ENCODE measurements at regions not wholly inside any gene's neighbourhood (a gene's known extent, or its start where the extent isn't known, plus 50 kb on each side); places are given as distances from the start of the nearest gene placed in this dataset.

- BruUV-seq (replicated peaks): no TSS peak
- H3K27me3 Mint-ChIP-seq (ENCODE audit: unreplicated experiment): peaks cover 46% of the 10 kb centered on the region
These were observed 188.8 kb downstream of the DLL1 start for GRCh38 chr6:170102038-170102437.

GRCh38 chr6:170101281-170102035 lies 189.4 kb downstream of the DLL1 start:
- TF ChIP-seq CTCF (IDR thresholded peaks at IDR 0.05; ENCODE audit: unreplicated experiment): no peak
- DNase-seq: no peak
- Mint-ChIP-seq H3K9me3 (ENCODE audit: low read depth, unreplicated experiment) (peaks cover 2% of the 10 kb centered on the region), H3K27ac (ENCODE audit: unreplicated experiment) (no peak overlapping the region), H3K4me1 (ENCODE audit: low read depth, unreplicated experiment) (no peaks in the 10 kb centered on the region), H3K4me3 (ENCODE audit: low read depth, unreplicated experiment) (no peak overlapping the region), H3K27me3 (ENCODE audit: unreplicated experiment) (peaks cover 45% of the 10 kb centered on the region), H3K36me3 (ENCODE audit: insufficient read depth, unreplicated experiment) (no peaks in the 10 kb centered on the region)
- intact Hi-C loops (cut with micrococcal nuclease; ENCODE audit: unreplicated experiment): no loop called here
- no TSS peak for BruUV-seq (replicated peaks)
- CTCF ChIA-PET: no interaction called here

More at GRCh38 chr6:170102038-170102437, 188.8 kb downstream of the DLL1 start:
- Mint-ChIP-seq H3K4me3 (ENCODE audit: low read depth, unreplicated experiment) (no peak overlapping the region), H3K4me1 (ENCODE audit: low read depth, unreplicated experiment) (no peaks in the 10 kb centered on the region), H3K9me3 (ENCODE audit: low read depth, unreplicated experiment) (peaks cover 2% of the 10 kb centered on the region), H3K36me3 (ENCODE audit: insufficient read depth, unreplicated experiment) (no peaks in the 10 kb centered on the region), H3K27ac (ENCODE audit: unreplicated experiment) (no peak overlapping the region)
- intact Hi-C loops (cut with micrococcal nuclease; ENCODE audit: unreplicated experiment): no loop called here
- no peak for TF ChIP-seq CTCF (IDR thresholded peaks at IDR 0.05; ENCODE audit: unreplicated experiment)
- CTCF ChIA-PET: no interaction called here
- no peak for DNase-seq

GRCh38 chr6:170100046-170100445 lies 190.8 kb downstream of the DLL1 start:
- TF ChIP-seq CTCF (IDR thresholded peaks at IDR 0.05; ENCODE audit: unreplicated experiment): no peak
- CTCF ChIA-PET: no interaction called here
- intact Hi-C loops (cut with micrococcal nuclease; ENCODE audit: unreplicated experiment): no loop called here
- no peak for DNase-seq
- Mint-ChIP-seq H3K4me1 (ENCODE audit: low read depth, unreplicated experiment) (no peaks in the 10 kb centered on the region), H3K27me3 (ENCODE audit: unreplicated experiment) (peaks cover 42% of the 10 kb centered on the region), H3K9me3 (ENCODE audit: low read depth, unreplicated experiment) (peaks cover 2% of the 10 kb centered on the region), H3K27ac (ENCODE audit: unreplicated experiment) (no peak overlapping the region), H3K4me3 (ENCODE audit: low read depth, unreplicated experiment) (no peak overlapping the region), H3K36me3 (ENCODE audit: insufficient read depth, unreplicated experiment) (no peaks in the 10 kb centered on the region)
- no TSS peak for BruUV-seq (replicated peaks)

GRCh38 chr6:170099387-170099786 lies 191.5 kb downstream of the DLL1 start:
- peaks cover 2% of the 10 kb centered on the region for H3K9me3 Mint-ChIP-seq (ENCODE audit: low read depth, unreplicated experiment)
- intact Hi-C loops (cut with micrococcal nuclease; ENCODE audit: unreplicated experiment): no loop called here
- no TSS peak for BruUV-seq (replicated peaks)
- H3K27me3 Mint-ChIP-seq (ENCODE audit: unreplicated experiment): peaks cover 35% of the 10 kb centered on the region
- CTCF ChIA-PET: no interaction called here
- H3K36me3 Mint-ChIP-seq (ENCODE audit: insufficient read depth, unreplicated experiment): no peaks in the 10 kb centered on the region
- no peaks in the 10 kb centered on the region for H3K4me1 Mint-ChIP-seq (ENCODE audit: low read depth, unreplicated experiment)
- no peak for DNase-seq
- no peak for TF ChIP-seq CTCF (IDR thresholded peaks at IDR 0.05; ENCODE audit: unreplicated experiment)
- H3K4me3 Mint-ChIP-seq (ENCODE audit: low read depth, unreplicated experiment): no peak overlapping the region
- H3K27ac Mint-ChIP-seq (ENCODE audit: unreplicated experiment): no peak overlapping the region
